K562 (cell line): ENCODE measurements at regions not wholly inside any gene's neighbourhood (a gene's known extent, or its start where the extent isn't known, plus 50 kb on each side); places are given as distances from the start of the nearest gene placed in this dataset.

Experiments used
- ATAC-seq: fragments of 200-7000 bp; cut with Tn5 transposase; 3 replicates; pipeline ENCODE4 v1.9.1; 2020; ENCODE audit warnings: moderate library complexity
- BruUV-seq: library from RNA; stranded (reverse); fragments of 400-500 nt; replicated peaks from 2 replicates; lab custom pipeline; 2021; lab: Mats Ljungman, UMichigan
- CTCF ChIA-PET: fragments of 300-600 bp; formaldehyde crosslinking; extraction: SDS; loops from one replicate; lab custom pipeline; 2021; ENCODE audit warnings: low intra/inter-chr PET ratio; lab: Yijun Ruan, JAX
- POLR2A ChIA-PET: fragments of 300-600, 350-650 bp; sonication (Branson Sonifier 250); formaldehyde crosslinking; extraction: SDS; loops from one replicate; lab custom pipeline; 2021; ENCODE audit warnings: antibody characterized with exemption, inconsistent platforms; lab: Yijun Ruan, JAX
- DNase-seq, 4 experiments: peaks; one replicate each; pipeline versions ENCODE4 v3.0.0 to v3.0.0-alpha.2; 2011 to 2018; ENCODE audit warnings: low spot score in 3 of 4, mixed read lengths in 3 of 4; ENCODE audit errors: extremely low read depth in 1 of 4
- FAIRE-seq: peaks from 2 replicates; lab custom pipeline; 2011; peaks lifted over from hg19 to GRCh38; lab: Jason Lieb, UNC
- H2AFZ ChIP-seq: 2 replicates; pipeline ENCODE4 v1.6.0; 2011; ENCODE audit warnings: low read depth, low read length, control low read depth, inconsistent platforms
- H3K27ac ChIP-seq: fragments of 200-600 bp; 3 replicates; pipeline ENCODE4 v1.8.0; 2011; ENCODE audit warnings: low read depth, mild to moderate bottlenecking, control low read depth, inconsistent platforms, low read length, moderate library complexity, mixed read lengths; ENCODE audit errors: extremely low read depth
- H3K27me3 ChIP-seq, 2 experiments: fragments of 300-600 bp in 1 of 2; 2 replicates in 1 of 2; 3 replicates in 1 of 2; pipeline versions ENCODE4 v1.6.0 to v1.8.0; 2011; ENCODE audit warnings: inconsistent platforms in 2 of 2, low read length in 2 of 2, mild to moderate bottlenecking in 1 of 2, mixed read lengths in 1 of 2, moderate library complexity in 1 of 2; ENCODE audit not compliant: control insufficient read depth in 2 of 2, insufficient read depth in 2 of 2
- H3K36me3 ChIP-seq: fragments of 300-600 bp; 3 replicates; pipeline ENCODE4 v1.8.0; 2011; ENCODE audit warnings: mild to moderate bottlenecking, low read length, inconsistent platforms; ENCODE audit not compliant: control insufficient read depth, insufficient read depth
- H3K4me1 ChIP-seq, 2 experiments: fragments of 200-600 bp in 1 of 2; replicated peaks in 1 of 2; 2 replicates in 1 of 2; 3 replicates in 1 of 2; pipeline versions ENCODE4 v1.5.1 to v1.8.0; 2011; ENCODE audit warnings: inconsistent platforms in 2 of 2, low read length in 2 of 2, mild to moderate bottlenecking in 1 of 2, mixed read lengths in 1 of 2, moderate library complexity in 1 of 2; ENCODE audit not compliant: control insufficient read depth in 2 of 2, insufficient read depth in 2 of 2
- H3K4me2 ChIP-seq: 2 replicates; pipeline ENCODE4 v1.6.1; 2011; ENCODE audit warnings: low read length, control low read depth, inconsistent platforms, mixed read lengths; ENCODE audit not compliant: insufficient read depth
- H3K4me3 ChIP-seq: fragments of 200-600 bp; sonication (generic), shearing (Covaris generic); 2 replicates; pipeline ENCODE4 v1.5.1; 2016; ENCODE audit warnings: control low read depth, inconsistent platforms
- H3K79me2 ChIP-seq: fragments of 200-600 bp; 3 replicates; pipeline ENCODE4 v1.8.0; 2011; ENCODE audit warnings: low read length, inconsistent platforms; ENCODE audit not compliant: control insufficient read depth, insufficient read depth
- H3K9ac ChIP-seq, 2 experiments: 2 replicates each; pipeline versions ENCODE4 v1.6.0 to v1.6.1; 2011; ENCODE audit warnings: low read depth in 2 of 2, low read length in 2 of 2, control low read depth in 1 of 2, inconsistent platforms in 1 of 2, mild to moderate bottlenecking in 1 of 2, mixed read lengths in 1 of 2; ENCODE audit not compliant: insufficient read depth in 1 of 2
- H3K9me1 ChIP-seq: one replicate; pipeline ENCODE4 v1.6.0; 2011; ENCODE audit warnings: inconsistent platforms, mild to moderate bottlenecking, low read length, moderate library complexity; ENCODE audit not compliant: control insufficient read depth, insufficient read depth
- H3K9me3 ChIP-seq: replicated peaks from 2 replicates; pipeline ENCODE4 v1.5.1; 2011; ENCODE audit warnings: low read depth, low read length, inconsistent platforms; ENCODE audit not compliant: control insufficient read depth, insufficient read depth
- H4K20me1 ChIP-seq: replicated peaks from 2 replicates; pipeline ENCODE4 v1.6.1; 2011; ENCODE audit warnings: low read length, inconsistent platforms, mixed read lengths; ENCODE audit not compliant: control insufficient read depth, insufficient read depth
- CBX2 ChIP-seq: fragments of 200-600 bp; sonication (generic); IDR thresholded peaks from one replicate; pipeline ENCODE4 v1.6.1; 2012; ENCODE audit warnings: mild to moderate bottlenecking, low read length, inconsistent platforms; ENCODE audit not compliant: insufficient read depth, poor library complexity, severe bottlenecking
- ELK1 ChIP-seq: sonication (generic); formaldehyde crosslinking; IDR thresholded peaks from 2 replicates; pipeline ENCODE4 v1.8.1; 2022; ENCODE audit warnings: missing genetic modification reagents
- KDM1A ChIP-seq, 2 experiments: fragments of 450-650 bp; IDR thresholded peaks; 2 replicates each; pipeline ENCODE4 v1.6.1; 2016; ENCODE audit warnings: mild to moderate bottlenecking in 2 of 2
- NCOA6 ChIP-seq: fragments of 450-650 bp; IDR thresholded peaks from 2 replicates; pipeline ENCODE4 v1.6.1; 2017; ENCODE audit warnings: mild to moderate bottlenecking
- NEUROD1 ChIP-seq: fragments of 150-350 bp; IDR thresholded peaks from 2 replicates; pipeline ENCODE4 v1.6.1; 2014; ENCODE audit warnings: borderline replicate concordance, low read length, low read depth; ENCODE audit not compliant: partially characterized antibody
- RCOR1 ChIP-seq, 2 experiments: IDR thresholded peaks; 2 replicates each; pipeline ENCODE4 v1.6.1; 2012; ENCODE audit warnings: low read depth in 2 of 2, low read length in 2 of 2, borderline replicate concordance in 1 of 2, improper control_type of control experiment in 1 of 2
- TAF9B ChIP-seq: fragments of 450-650 bp; IDR thresholded peaks from 2 replicates; pipeline ENCODE4 v1.6.1; 2018; ENCODE audit warnings: mild to moderate bottlenecking; ENCODE audit not compliant: partially characterized antibody
- ZFP36 ChIP-seq: fragments of 150-350 bp; IDR thresholded peaks from 2 replicates; pipeline ENCODE4 v1.6.1; 2018; ENCODE audit warnings: low read length, low read depth; ENCODE audit not compliant: partially characterized antibody
- ZFPM2 ChIP-seq: fragments of 250-450 bp; sonication (Bioruptor Pico); IDR thresholded peaks from 2 replicates; pipeline ENCODE4 v1.5.1; 2022; ENCODE audit warnings: mild to moderate bottlenecking
- ZNF316 ChIP-seq: fragments of 450-650 bp; IDR thresholded peaks from 2 replicates; pipeline ENCODE4 v1.6.1; 2016
- ZNF41 ChIP-seq: fragments of 250-450 bp; sonication (Bioruptor Pico); conservative IDR thresholded peaks from 2 replicates; pipeline ENCODE4 v1.4.0; 2020; ENCODE audit warnings: mild to moderate bottlenecking
- WGBS: fragments of 100-300 bp; shearing (Covaris generic); methylation state at CpG from one replicate; pipeline ENCODE4 v1.1.6; 2016; ENCODE audit warnings: low coverage, mixed read lengths; ENCODE audit not compliant: insufficient coverage; ENCODE audit errors: missing lambda C conversion rate; 5-methylcytosine and 5-hydroxymethylcytosine counted together
- in situ Hi-C: fragments of 300-500 bp; cut with MboI; formaldehyde crosslinking; loops from 4 replicates; pipeline ENCODE4 v1.15.0; 2018; ENCODE audit warnings: inconsistent platforms, mixed read lengths
- intact Hi-C: fragments of 100-400 bp; cut with micrococcal nuclease; formaldehyde crosslinking; loops from 2 replicates; pipeline ENCODE4 v1.14.2; 2022

- H3K9ac ChIP-seq, result no peak overlapping the region
- in situ Hi-C loops (no loop called here), intact Hi-C loops (no loop called here)
- no peaks in the 10 kb centered on the region for H3K9me3 ChIP-seq
- BruUV-seq, result no TSS peak
- no peak overlapping the region for H3K4me3 ChIP-seq
- H2AFZ ChIP-seq, result no peak overlapping the region
- ATAC-seq (no peak), DNase-seq (no peak), FAIRE-seq (no peak)
- POLR2A ChIA-PET, result no interaction called here
- H3K9me1 ChIP-seq, result no peaks in the 10 kb centered on the region
- no peak overlapping the region for H3K4me2 ChIP-seq
- H4K20me1 ChIP-seq, result no peaks in the 10 kb centered on the region
- no peaks in the 10 kb centered on the region for H3K27me3 ChIP-seq
- H3K36me3 ChIP-seq, result no peaks in the 10 kb centered on the region
- WGBS, result 0% methylated on average over 4 of the region's 4 CpGs
- no peaks in the 10 kb centered on the region for H3K79me2 ChIP-seq
- CTCF ChIA-PET, result no interaction called here
- H3K4me1 ChIP-seq, result no peaks in the 10 kb centered on the region
- TF ChIP-seq ELK1 (CRISPR knock-in tag) (no peak), NEUROD1 (no peak), NCOA6 (no peak), TAF9B (no peak), ZFP36 (no peak), ZFPM2 (no peak), CBX2 (no peak), ZNF41 (no peak), ZNF316 (no peak), KDM1A (IDR thresholded peaks at IDR 0.05) (no peak), RCOR1 (IDR thresholded peaks at IDR 0.05; ENCODE audit: borderline replicate concordance in 1 of 2, low read depth in 2 of 2, low read length in 2 of 2) (no peak)
- no peak overlapping the region for H3K27ac ChIP-seq
Observed at GRCh38 chr5:53357439-53357838, 123.0 kb upstream of the FST start.
